WTC11 (cell line): ENCODE measurements at regions not wholly inside any gene's neighbourhood (a gene's known extent, or its start where the extent isn't known, plus 50 kb on each side); places are given as distances from the start of the nearest gene placed in this dataset.

ENCODE experiments used
- ATAC-seq: fragments of 200-7000 bp; cut with Tn5 transposase; 2 replicates; pipeline ENCODE4 v1.10.0; 2021; ENCODE audit warnings: mild to moderate bottlenecking, moderate library complexity
- CTCF ChIA-PET: fragments of 300-600 bp; sonication (Branson Sonifier 250); formaldehyde crosslinking; loops from one replicate; lab custom pipeline; 2021; ENCODE audit warnings: antibody characterized with exemption; lab: Charles Lee
- POLR2A ChIA-PET: fragments of 350-600 bp; sonication (Branson Sonifier 250); formaldehyde crosslinking; loops from one replicate; lab custom pipeline; 2021; ENCODE audit warnings: antibody characterized with exemption; lab: Charles Lee
- DNase-seq: peaks from one replicate; pipeline ENCODE4 v3.0.0; 2021; ENCODE audit warnings: low spot score
- H3K27ac Mint-ChIP-seq: 2 replicates; pipeline ENCODE4 v1.8.0; 2021; ENCODE audit warnings: mixed read lengths
- H3K27me3 Mint-ChIP-seq: 2 replicates; pipeline ENCODE4 v1.8.0; 2021; ENCODE audit warnings: low read depth, mild to moderate bottlenecking, moderate library complexity, mixed read lengths
- H3K36me3 Mint-ChIP-seq: 2 replicates; pipeline ENCODE4 v1.8.0; 2021; ENCODE audit warnings: mixed read lengths
- H3K4me1 Mint-ChIP-seq: 2 replicates; pipeline ENCODE4 v1.8.0; 2022; ENCODE audit warnings: mixed read lengths
- H3K4me3 Mint-ChIP-seq: 2 replicates; pipeline ENCODE4 v1.8.0; 2021; ENCODE audit warnings: mild to moderate bottlenecking, moderate library complexity, mixed read lengths
- H3K9me3 Mint-ChIP-seq: 2 replicates; pipeline ENCODE4 v1.8.0; 2021; ENCODE audit warnings: mixed read lengths
- CREM ChIP-seq: sonication (generic); formaldehyde crosslinking; IDR thresholded peaks from 2 replicates; pipeline ENCODE4 v1.8.1; 2022; ENCODE audit warnings: mild to moderate bottlenecking, missing genetic modification reagents, moderate library complexity
- EMX1 ChIP-seq: fragments of 250-450 bp; sonication (Bioruptor Pico); IDR thresholded peaks from 2 replicates; pipeline ENCODE4 v1.8.0; 2021; ENCODE audit warnings: mild to moderate bottlenecking
- ERG ChIP-seq: fragments of 250-450 bp; sonication (Bioruptor Pico); IDR thresholded peaks from 2 replicates; pipeline ENCODE4 v1.8.0; 2021; ENCODE audit warnings: mild to moderate bottlenecking
- FOXK1 ChIP-seq: sonication (generic); formaldehyde crosslinking; IDR thresholded peaks from 2 replicates; pipeline ENCODE4 v1.8.0; 2022; ENCODE audit warnings: mild to moderate bottlenecking, moderate library complexity, missing genetic modification reagents
- GRHL2 ChIP-seq: fragments of 250-450 bp; sonication (Bioruptor Pico); IDR thresholded peaks from 2 replicates; pipeline ENCODE4 v1.8.0; 2022; ENCODE audit warnings: mild to moderate bottlenecking, moderate library complexity; ENCODE audit not compliant: insufficient replicate concordance, severe bottlenecking
- MAX ChIP-seq: sonication (generic); formaldehyde crosslinking; IDR thresholded peaks from 2 replicates; pipeline ENCODE4 v1.8.0; 2022; ENCODE audit warnings: mild to moderate bottlenecking, missing genetic modification reagents
- PRRX2 ChIP-seq: fragments of 250-450 bp; sonication (Bioruptor Pico); IDR thresholded peaks from 2 replicates; pipeline ENCODE4 v1.8.0; 2021; ENCODE audit warnings: mild to moderate bottlenecking
- RELA ChIP-seq: sonication (generic); formaldehyde crosslinking; IDR thresholded peaks from 2 replicates; pipeline ENCODE4 v1.8.1; 2022; ENCODE audit warnings: missing genetic modification reagents, mild to moderate bottlenecking, borderline replicate concordance
- RORB ChIP-seq: fragments of 250-450 bp; sonication (Bioruptor Pico); IDR thresholded peaks from 2 replicates; pipeline ENCODE4 v1.9.0; 2021; ENCODE audit warnings: mild to moderate bottlenecking
- TEAD4 ChIP-seq: sonication (generic); formaldehyde crosslinking; IDR thresholded peaks from 2 replicates; pipeline ENCODE4 v1.8.0; 2022; ENCODE audit warnings: mild to moderate bottlenecking, missing genetic modification reagents
- USF1 ChIP-seq: sonication (generic); formaldehyde crosslinking; IDR thresholded peaks from 2 replicates; pipeline ENCODE4 v1.8.0; 2022; ENCODE audit warnings: mild to moderate bottlenecking, missing genetic modification reagents
- ZNF121 ChIP-seq: sonication (generic); formaldehyde crosslinking; IDR thresholded peaks from 2 replicates; pipeline ENCODE4 v1.8.0; 2023; ENCODE audit warnings: missing genetic modification reagents
- ZNF232 ChIP-seq: sonication (generic); formaldehyde crosslinking; IDR thresholded peaks from 2 replicates; pipeline ENCODE4 v1.8.0; 2022; ENCODE audit warnings: mild to moderate bottlenecking, missing genetic modification reagents
- ZNF263 ChIP-seq: sonication (generic); formaldehyde crosslinking; IDR thresholded peaks from 2 replicates; pipeline ENCODE4 v1.8.1; 2022; ENCODE audit warnings: low read depth, mild to moderate bottlenecking, moderate library complexity, missing genetic modification reagents
- ZNF396 ChIP-seq: fragments of 250-450 bp; sonication (Bioruptor Pico); IDR thresholded peaks from 2 replicates; pipeline ENCODE4 v1.8.0; 2021; ENCODE audit warnings: mild to moderate bottlenecking, moderate library complexity, borderline replicate concordance
- TF ChIP-seq, protein P1 (sequence below): sonication (generic); formaldehyde crosslinking; IDR thresholded peaks from 2 replicates; pipeline ENCODE4 v1.8.0; 2022; ENCODE audit warnings: mild to moderate bottlenecking, missing genetic modification reagents
- TF ChIP-seq, protein P2 (sequence below): sonication (generic); formaldehyde crosslinking; IDR thresholded peaks from 2 replicates; pipeline ENCODE4 v1.8.1; 2023; ENCODE audit warnings: mild to moderate bottlenecking, missing genetic modification reagents
- TF ChIP-seq, protein P3 (sequence below): sonication (generic); formaldehyde crosslinking; IDR thresholded peaks from 2 replicates; pipeline ENCODE4 v1.8.1; 2022; ENCODE audit warnings: missing genetic modification reagents, borderline replicate concordance
- TF ChIP-seq, protein P4 (sequence below): sonication (generic); formaldehyde crosslinking; IDR thresholded peaks from 2 replicates; pipeline ENCODE4 v1.8.1; 2022; ENCODE audit warnings: low read depth, missing genetic modification reagents, borderline replicate concordance
- TF ChIP-seq, protein P5 (sequence below): fragments of 250-450 bp; sonication (Bioruptor Pico); conservative IDR thresholded peaks from 2 replicates; pipeline ENCODE4 v1.9.0; 2021; ENCODE audit warnings: mild to moderate bottlenecking
- TF ChIP-seq, protein P6 (sequence below): sonication (generic); formaldehyde crosslinking; conservative IDR thresholded peaks from 2 replicates; pipeline ENCODE4 v1.8.1; 2023; ENCODE audit warnings: mild to moderate bottlenecking, low read depth, missing genetic modification reagents, moderate library complexity

DNA sequence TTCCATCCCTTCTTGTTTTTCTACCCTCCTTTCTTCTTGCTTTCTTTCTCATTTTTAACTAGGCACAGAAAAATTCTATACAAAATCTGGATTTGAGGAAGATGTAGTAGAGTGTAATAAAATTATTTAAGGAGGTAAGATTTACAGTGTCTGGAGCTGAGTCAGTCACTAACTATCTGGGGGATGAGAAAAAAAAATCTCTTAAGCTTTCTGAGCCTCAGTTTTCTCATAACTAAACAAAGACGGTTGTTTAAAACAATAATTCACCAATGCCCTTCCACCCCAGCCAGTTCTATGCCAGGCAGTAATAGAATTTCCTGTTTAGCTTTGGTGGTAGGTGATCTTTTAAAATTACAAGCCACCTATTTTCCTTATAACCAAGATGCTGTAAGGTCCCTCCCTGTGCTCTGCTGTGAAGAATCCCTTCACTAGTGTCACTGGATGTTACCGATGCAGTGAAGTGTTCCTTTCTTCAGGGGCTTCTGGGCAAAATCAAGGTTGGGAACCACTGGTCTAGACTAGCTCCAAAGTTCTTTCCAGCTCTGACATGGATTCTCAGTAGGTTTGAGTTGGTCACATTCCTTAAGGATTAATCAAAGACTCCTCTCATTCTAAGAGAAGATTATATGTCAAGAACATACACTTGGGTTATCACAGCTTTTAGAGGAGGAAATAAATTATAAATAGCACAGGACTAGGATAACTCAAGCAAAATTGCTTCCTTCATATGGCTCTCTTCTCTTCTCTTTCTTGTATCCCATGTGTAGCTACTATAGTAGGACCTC lies 289.0 kb downstream of the CDH2 start:
- Mint-ChIP-seq H3K4me3 (no peak overlapping the region), H3K27ac (no peak overlapping the region), H3K4me1 (peaks cover 4% of the 10 kb centered on the region; the same call in 1 of the 2 replicates), H3K9me3 (no peaks in the 10 kb centered on the region), H3K36me3 (no peaks in the 10 kb centered on the region), H3K27me3 (no peaks in the 10 kb centered on the region)
- DNase-seq (no peak), ATAC-seq (no peak)
- TF ChIP-seq PRRX2 (CRISPR knock-in tag) (no peak), ZNF121 (CRISPR knock-in tag) (no peak), ERG (CRISPR knock-in tag) (no peak), ZNF232 (CRISPR knock-in tag) (no peak), RELA (CRISPR knock-in tag) (no peak), MAX (CRISPR knock-in tag) (no peak), USF1 (CRISPR knock-in tag) (no peak), GRHL2 (no peak), EMX1 (CRISPR knock-in tag) (no peak), RORB (CRISPR knock-in tag) (no peak)
- TF ChIP-seq, protein P1, sequence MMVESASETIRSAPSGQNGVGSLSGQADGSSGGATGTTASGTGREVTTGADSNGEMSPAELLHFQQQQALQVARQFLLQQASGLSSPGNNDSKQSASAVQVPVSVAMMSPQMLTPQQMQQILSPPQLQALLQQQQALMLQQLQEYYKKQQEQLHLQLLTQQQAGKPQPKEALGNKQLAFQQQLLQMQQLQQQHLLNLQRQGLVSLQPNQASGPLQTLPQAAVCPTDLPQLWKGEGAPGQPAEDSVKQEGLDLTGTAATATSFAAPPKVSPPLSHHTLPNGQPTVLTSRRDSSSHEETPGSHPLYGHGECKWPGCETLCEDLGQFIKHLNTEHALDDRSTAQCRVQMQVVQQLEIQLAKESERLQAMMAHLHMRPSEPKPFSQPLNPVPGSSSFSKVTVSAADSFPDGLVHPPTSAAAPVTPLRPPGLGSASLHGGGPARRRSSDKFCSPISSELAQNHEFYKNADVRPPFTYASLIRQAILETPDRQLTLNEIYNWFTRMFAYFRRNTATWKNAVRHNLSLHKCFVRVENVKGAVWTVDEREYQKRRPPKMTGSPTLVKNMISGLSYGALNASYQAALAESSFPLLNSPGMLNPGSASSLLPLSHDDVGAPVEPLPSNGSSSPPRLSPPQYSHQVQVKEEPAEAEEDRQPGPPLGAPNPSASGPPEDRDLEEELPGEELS = no peak
- TF ChIP-seq, protein P2, sequence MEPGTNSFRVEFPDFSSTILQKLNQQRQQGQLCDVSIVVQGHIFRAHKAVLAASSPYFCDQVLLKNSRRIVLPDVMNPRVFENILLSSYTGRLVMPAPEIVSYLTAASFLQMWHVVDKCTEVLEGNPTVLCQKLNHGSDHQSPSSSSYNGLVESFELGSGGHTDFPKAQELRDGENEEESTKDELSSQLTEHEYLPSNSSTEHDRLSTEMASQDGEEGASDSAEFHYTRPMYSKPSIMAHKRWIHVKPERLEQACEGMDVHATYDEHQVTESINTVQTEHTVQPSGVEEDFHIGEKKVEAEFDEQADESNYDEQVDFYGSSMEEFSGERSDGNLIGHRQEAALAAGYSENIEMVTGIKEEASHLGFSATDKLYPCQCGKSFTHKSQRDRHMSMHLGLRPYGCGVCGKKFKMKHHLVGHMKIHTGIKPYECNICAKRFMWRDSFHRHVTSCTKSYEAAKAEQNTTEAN (CRISPR knock-in tag) = no peak
- TF ChIP-seq, protein P3, sequence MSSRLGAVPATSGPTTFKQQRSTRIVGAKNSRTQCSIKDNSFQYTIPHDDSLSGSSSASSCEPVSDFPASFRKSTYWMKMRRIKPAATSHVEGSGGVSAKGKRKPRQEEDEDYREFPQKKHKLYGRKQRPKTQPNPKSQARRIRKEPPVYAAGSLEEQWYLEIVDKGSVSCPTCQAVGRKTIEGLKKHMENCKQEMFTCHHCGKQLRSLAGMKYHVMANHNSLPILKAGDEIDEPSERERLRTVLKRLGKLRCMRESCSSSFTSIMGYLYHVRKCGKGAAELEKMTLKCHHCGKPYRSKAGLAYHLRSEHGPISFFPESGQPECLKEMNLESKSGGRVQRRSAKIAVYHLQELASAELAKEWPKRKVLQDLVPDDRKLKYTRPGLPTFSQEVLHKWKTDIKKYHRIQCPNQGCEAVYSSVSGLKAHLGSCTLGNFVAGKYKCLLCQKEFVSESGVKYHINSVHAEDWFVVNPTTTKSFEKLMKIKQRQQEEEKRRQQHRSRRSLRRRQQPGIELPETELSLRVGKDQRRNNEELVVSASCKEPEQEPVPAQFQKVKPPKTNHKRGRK (CRISPR knock-in tag) = no peak
- TF ChIP-seq, protein P4, sequence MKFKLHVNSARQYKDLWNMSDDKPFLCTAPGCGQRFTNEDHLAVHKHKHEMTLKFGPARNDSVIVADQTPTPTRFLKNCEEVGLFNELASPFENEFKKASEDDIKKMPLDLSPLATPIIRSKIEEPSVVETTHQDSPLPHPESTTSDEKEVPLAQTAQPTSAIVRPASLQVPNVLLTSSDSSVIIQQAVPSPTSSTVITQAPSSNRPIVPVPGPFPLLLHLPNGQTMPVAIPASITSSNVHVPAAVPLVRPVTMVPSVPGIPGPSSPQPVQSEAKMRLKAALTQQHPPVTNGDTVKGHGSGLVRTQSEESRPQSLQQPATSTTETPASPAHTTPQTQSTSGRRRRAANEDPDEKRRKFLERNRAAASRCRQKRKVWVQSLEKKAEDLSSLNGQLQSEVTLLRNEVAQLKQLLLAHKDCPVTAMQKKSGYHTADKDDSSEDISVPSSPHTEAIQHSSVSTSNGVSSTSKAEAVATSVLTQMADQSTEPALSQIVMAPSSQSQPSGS (CRISPR knock-in tag) = no peak
- POLR2A ChIA-PET = no interaction called here
- CTCF ChIA-PET = no interaction called here

GRCh38 chr18:27887287-27887686 lies 289.6 kb downstream of the CDH2 start:
- POLR2A ChIA-PET = no interaction called here
- Mint-ChIP-seq H3K27me3 (no peaks in the 10 kb centered on the region), H3K9me3 (no peaks in the 10 kb centered on the region), H3K4me1 (peaks cover 4% of the 10 kb centered on the region; the same call in 1 of the 2 replicates), H3K4me3 (no peak overlapping the region), H3K27ac (no peak overlapping the region), H3K36me3 (no peaks in the 10 kb centered on the region)
- CTCF ChIA-PET = no interaction called here
- 0 out of 2 replicates have a peak, but pooled peaks have one; percentile 30 for ATAC-seq
- DNase-seq = no peak
- TF ChIP-seq, protein P5, sequence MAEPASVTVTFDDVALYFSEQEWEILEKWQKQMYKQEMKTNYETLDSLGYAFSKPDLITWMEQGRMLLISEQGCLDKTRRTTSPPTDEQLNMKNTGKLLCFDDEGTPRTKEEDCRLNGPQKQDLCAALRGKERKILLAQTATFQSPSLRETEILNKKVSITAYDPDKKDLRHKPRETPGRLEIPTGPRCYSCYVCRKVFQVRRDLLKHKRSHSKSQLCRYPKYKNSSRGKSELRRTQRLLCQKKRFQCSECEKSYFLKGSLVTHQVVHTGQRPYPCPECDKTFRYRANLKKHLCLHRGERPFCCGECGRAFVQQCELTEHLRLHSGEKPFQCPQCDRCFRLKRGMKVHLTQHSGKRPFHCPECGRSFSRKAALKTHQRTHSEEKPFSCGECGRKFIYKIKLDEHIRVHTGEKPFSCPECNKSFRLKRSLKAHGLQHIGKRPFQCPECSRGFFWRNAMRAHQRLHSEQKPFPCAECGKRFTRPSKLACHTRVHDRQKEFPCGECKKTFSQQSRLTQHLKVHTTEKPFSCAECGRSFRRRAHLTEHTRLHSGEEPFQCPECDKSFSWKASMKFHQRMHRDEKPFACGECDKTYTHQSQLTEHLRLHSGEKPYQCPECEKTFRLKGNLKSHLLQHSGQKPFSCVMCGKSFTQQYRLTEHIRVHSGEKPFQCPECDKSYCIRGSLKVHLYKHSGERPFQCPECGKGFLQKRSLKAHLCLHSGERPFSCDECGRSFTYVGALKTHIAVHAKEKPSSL = no peak
- TF ChIP-seq FOXK1 (no peak), ZNF263 (CRISPR knock-in tag) (no peak), ZNF396 (CRISPR knock-in tag) (no peak), CREM (CRISPR knock-in tag) (no peak), TEAD4 (CRISPR knock-in tag) (no peak)
- TF ChIP-seq, protein P6, sequence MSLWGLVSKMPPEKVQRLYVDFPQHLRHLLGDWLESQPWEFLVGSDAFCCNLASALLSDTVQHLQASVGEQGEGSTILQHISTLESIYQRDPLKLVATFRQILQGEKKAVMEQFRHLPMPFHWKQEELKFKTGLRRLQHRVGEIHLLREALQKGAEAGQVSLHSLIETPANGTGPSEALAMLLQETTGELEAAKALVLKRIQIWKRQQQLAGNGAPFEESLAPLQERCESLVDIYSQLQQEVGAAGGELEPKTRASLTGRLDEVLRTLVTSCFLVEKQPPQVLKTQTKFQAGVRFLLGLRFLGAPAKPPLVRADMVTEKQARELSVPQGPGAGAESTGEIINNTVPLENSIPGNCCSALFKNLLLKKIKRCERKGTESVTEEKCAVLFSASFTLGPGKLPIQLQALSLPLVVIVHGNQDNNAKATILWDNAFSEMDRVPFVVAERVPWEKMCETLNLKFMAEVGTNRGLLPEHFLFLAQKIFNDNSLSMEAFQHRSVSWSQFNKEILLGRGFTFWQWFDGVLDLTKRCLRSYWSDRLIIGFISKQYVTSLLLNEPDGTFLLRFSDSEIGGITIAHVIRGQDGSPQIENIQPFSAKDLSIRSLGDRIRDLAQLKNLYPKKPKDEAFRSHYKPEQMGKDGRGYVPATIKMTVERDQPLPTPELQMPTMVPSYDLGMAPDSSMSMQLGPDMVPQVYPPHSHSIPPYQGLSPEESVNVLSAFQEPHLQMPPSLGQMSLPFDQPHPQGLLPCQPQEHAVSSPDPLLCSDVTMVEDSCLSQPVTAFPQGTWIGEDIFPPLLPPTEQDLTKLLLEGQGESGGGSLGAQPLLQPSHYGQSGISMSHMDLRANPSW (CRISPR knock-in tag) = no peak
